ENCODE measurements at regions not wholly inside any gene's neighbourhood (a gene's known extent, or its start where the extent isn't known, plus 50 kb on each side); places are given as distances from the start of the nearest gene placed in this dataset.

- TF ChIP-seq HDGF (IDR thresholded peaks at IDR 0.05; ENCODE audit: borderline replicate concordance) (no peak), SUZ12 (IDR thresholded peaks at IDR 0.05) (no peak), FOXA1 (IDR thresholded peaks at IDR 0.05) (no peak), FOXM1 (IDR thresholded peaks at IDR 0.05; ENCODE audit: borderline replicate concordance) (no peak), ZNF384 (IDR thresholded peaks at IDR 0.05) (no peak), FOXK2 (IDR thresholded peaks at IDR 0.05) (no peak), BHLHE40 (IDR thresholded peaks at IDR 0.05; ENCODE audit: borderline replicate concordance) (no peak)
- TF ChIP-seq, protein P1, sequence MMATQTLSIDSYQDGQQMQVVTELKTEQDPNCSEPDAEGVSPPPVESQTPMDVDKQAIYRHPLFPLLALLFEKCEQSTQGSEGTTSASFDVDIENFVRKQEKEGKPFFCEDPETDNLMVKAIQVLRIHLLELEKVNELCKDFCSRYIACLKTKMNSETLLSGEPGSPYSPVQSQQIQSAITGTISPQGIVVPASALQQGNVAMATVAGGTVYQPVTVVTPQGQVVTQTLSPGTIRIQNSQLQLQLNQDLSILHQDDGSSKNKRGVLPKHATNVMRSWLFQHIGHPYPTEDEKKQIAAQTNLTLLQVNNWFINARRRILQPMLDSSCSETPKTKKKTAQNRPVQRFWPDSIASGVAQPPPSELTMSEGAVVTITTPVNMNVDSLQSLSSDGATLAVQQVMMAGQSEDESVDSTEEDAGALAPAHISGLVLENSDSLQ (IDR thresholded peaks at IDR 0.05), result no peak
Measured at GRCh38 chr6:81950877-81951276, 198.4 kb upstream of the TENT5A start.
